ENCODE measurements at regions not wholly inside any gene's neighbourhood (a gene's known extent, or its start where the extent isn't known, plus 50 kb on each side); places are given as distances from the start of the nearest gene placed in this dataset.

DNA sequence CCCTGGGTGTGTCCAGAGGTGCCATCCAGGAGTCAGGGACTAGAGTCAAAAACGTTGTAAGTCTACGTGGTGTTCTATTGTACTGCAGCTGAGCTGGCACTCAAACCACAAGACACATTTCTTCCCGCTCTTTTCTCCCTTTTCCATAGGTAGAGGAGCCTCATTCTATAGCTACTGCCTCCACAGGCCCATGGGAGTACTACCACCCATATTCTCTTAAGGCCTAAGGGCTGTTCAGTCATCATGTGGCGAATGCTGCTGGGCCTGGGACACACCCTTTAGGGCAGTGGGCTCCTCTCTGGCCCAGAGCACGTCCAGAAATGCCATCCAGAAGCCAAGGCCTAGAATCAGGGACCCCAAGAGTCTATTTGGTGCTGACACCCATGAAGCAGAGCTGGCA, 1271.7 kb downstream of the CNTNAP5 start:
- TF ChIP-seq CTCF (IDR thresholded peaks at IDR 0.05) (no peak), POLR2A (IDR thresholded peaks at IDR 0.05) (no peak)
